Nephron progenitor cell (in vitro differentiated cells): ENCODE measurements at regions not wholly inside any gene's neighbourhood (a gene's known extent, or its start where the extent isn't known, plus 50 kb on each side); places are given as distances from the start of the nearest gene placed in this dataset.
"Not testable (repeated sequence)": the region's sequence is repeated elsewhere in the genome, so short reads cannot be mapped to it uniquely, and the experiment has no call there.

Experiments used
- DNase-seq: peaks from one replicate; pipeline ENCODE4 v3.0.0; 2021
- H3K27ac Mint-ChIP-seq: 2 replicates; pipeline ENCODE4 v1.8.0; 2021; ENCODE audit warnings: mild to moderate bottlenecking, moderate library complexity, mixed read lengths
- H3K27me3 Mint-ChIP-seq: 2 replicates; pipeline ENCODE4 v1.8.0; 2021; ENCODE audit warnings: mild to moderate bottlenecking, low read depth, mixed read lengths; ENCODE audit not compliant: poor library complexity
- H3K36me3 Mint-ChIP-seq: 2 replicates; pipeline ENCODE4 v1.8.0; 2021; ENCODE audit warnings: low read depth, mixed read lengths
- H3K4me1 Mint-ChIP-seq: 2 replicates; pipeline ENCODE4 v1.8.0; 2021; ENCODE audit warnings: mixed read lengths
- H3K4me3 Mint-ChIP-seq: 2 replicates; pipeline ENCODE4 v1.8.0; 2021; ENCODE audit warnings: mild to moderate bottlenecking, moderate library complexity, mixed read lengths
- H3K9me3 Mint-ChIP-seq: 2 replicates; pipeline ENCODE4 v1.8.0; 2021; ENCODE audit warnings: mild to moderate bottlenecking, moderate library complexity, mixed read lengths
- TF ChIP-seq, protein P1 (sequence below): fragments of 200-600 bp; sonication (generic); IDR thresholded peaks from 2 replicates; pipeline ENCODE4 v1.5.0; 2021; ENCODE audit warnings: antibody characterized with exemption

DNA sequence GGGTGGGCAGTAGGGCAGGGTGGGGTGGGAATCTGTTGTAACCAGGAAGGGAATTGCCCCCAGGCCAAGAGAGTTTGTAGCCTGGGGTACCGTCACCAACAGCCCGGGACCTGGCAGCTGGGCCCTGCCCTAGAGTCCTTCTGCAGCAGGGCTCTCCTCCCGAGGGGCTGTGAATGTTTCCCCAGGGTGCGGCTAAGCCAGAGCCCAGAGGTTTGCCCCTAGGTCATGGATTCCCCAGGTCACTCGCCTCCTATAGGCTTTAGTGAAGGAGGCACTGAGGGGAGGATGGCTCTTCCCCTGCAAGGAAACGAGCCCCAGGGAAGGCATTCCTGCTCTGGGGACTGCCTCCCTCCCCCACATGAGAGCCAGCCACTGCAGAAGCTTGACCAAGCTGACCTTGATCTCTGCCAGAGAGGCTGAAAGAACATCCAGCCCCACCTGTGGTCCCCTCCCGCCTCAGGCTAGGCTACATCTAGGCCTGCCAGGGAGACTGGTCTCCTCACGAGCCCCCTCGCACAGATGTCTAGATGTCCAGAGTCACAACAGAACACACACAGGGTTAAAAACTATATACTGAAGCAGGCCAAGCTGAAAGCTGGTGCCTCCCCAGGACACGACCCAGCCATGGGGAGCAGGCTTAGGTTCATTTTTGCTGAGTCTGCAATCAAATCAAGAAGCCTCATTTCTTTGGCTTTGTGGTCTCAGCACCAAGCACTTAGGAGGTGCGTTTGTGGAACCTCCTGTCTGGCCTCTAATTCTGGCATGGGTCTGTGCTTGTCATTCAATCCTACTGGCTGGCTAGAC lies 69.1 kb upstream of the TAMM41 start:
- no peak overlapping the region for H3K4me3 Mint-ChIP-seq
- peak; percentile 13 for DNase-seq
- TF ChIP-seq, protein P1, sequence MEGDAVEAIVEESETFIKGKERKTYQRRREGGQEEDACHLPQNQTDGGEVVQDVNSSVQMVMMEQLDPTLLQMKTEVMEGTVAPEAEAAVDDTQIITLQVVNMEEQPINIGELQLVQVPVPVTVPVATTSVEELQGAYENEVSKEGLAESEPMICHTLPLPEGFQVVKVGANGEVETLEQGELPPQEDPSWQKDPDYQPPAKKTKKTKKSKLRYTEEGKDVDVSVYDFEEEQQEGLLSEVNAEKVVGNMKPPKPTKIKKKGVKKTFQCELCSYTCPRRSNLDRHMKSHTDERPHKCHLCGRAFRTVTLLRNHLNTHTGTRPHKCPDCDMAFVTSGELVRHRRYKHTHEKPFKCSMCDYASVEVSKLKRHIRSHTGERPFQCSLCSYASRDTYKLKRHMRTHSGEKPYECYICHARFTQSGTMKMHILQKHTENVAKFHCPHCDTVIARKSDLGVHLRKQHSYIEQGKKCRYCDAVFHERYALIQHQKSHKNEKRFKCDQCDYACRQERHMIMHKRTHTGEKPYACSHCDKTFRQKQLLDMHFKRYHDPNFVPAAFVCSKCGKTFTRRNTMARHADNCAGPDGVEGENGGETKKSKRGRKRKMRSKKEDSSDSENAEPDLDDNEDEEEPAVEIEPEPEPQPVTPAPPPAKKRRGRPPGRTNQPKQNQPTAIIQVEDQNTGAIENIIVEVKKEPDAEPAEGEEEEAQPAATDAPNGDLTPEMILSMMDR = no peak
- peaks cover 4% of the 10 kb centered on the region for H3K9me3 Mint-ChIP-seq
- H3K4me1 Mint-ChIP-seq = peaks cover 23% of the 10 kb centered on the region
- peaks cover 32% of the 10 kb centered on the region for H3K27me3 Mint-ChIP-seq
- peak overlapping the region; percentile 22 for H3K27ac Mint-ChIP-seq
- no peaks in the 10 kb centered on the region for H3K36me3 Mint-ChIP-seq

DNA sequence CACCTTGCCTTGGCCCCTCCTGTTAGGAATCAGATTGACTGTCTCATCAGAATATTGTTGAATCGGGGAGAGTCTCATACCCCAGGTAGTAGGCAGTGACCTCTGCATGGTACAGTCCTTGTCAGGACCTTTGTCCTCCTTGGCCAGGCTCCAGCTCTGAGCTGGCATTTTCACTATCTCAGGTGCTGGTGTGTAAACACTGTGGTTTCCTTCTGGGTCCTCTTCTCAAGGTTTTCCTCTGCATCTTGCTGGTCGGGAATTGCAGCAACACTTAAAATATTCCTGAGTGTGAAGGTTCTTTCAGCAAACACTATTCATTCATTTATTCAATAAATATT lies 69.7 kb upstream of the TAMM41 start:
- not testable (repeated sequence) for H3K36me3 Mint-ChIP-seq

DNA sequence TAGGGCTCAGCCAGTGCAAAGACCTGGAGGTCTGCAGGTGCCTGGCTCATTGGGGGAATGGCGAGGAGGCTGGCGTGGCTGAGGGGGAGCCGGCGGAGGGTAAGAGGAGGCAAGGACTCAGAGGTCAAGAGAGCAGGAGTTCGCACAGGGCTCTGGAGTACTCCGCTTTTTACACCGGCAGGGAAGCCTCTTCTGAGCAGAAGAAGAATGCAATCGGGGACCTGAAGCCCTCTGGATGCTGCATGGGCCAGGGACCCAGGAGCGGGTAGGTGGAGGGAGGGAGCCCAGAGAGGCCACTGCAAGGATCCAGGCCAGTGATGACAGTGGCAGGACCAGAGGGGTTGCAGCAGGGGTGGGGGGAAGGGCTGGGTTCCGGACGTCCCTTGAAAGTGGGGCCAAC lies 70.4 kb upstream of the TAMM41 start:
- Mint-ChIP-seq H3K36me3 (no peaks in the 10 kb centered on the region), H3K4me1 (peaks cover 27% of the 10 kb centered on the region), H3K9me3 (peaks cover 4% of the 10 kb centered on the region), H3K27me3 (peaks cover 32% of the 10 kb centered on the region), H3K4me3 (no peak overlapping the region), H3K27ac (no peak overlapping the region)
- DNase-seq = no peak
- TF ChIP-seq, protein P1 = no peak

More for the DNA sequence above, 69.7 kb upstream of the TAMM41 start:
- not testable (repeated sequence) for H3K27ac Mint-ChIP-seq, DNase-seq, H3K9me3 Mint-ChIP-seq, H3K4me3 Mint-ChIP-seq
- Mint-ChIP-seq H3K4me1 (peaks cover 27% of the 10 kb centered on the region), H3K27me3 (peaks cover 32% of the 10 kb centered on the region)

DNA sequence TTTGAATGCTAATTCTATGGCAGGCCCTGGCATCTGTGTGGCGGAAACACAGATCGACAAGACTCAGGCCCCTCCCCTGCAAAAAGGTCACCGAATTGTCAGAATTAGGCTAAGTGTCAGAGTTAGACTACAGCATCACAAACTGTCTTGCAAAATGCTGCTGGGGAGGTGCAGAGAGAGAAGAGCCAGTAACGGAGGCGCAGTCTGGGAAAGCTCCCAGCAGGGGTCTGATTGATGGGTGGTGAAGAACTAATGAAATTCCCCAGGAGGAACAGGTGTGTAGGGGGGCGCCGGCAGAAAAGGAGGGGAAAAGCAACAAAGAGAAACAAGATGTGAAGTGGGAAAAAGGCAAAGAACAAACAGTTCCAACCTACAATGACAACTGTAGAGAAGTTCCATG lies 72.7 kb upstream of the TAMM41 start:
- Mint-ChIP-seq H3K27me3 (peaks cover 23% of the 10 kb centered on the region), H3K9me3 (peaks cover 4% of the 10 kb centered on the region), H3K4me1 (peaks cover 27% of the 10 kb centered on the region), H3K27ac (no peak overlapping the region), H3K36me3 (no peaks in the 10 kb centered on the region), H3K4me3 (no peak overlapping the region)
- TF ChIP-seq, protein P1 = no peak
- no peak for DNase-seq

DNA sequence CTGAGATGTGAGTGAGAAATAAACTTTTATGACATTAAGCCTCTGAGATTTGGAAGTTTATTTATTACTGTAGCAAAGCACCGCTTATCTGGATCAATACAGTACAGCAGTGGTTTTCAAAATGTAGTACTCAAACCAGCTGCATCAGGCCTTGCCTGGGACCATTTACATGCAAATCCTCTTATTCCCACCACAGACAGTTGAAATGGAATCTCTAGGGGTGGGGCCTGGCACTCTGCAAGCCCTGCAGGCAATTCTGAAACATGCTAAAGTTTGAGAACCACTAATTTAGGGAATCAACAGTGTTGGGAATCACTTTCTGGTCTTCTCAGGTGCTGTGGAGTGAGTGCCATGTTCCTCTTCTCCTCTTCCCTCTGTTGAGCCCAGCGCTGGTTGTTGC lies 77.8 kb upstream of the TAMM41 start:
- Mint-ChIP-seq H3K27ac (no peak overlapping the region), H3K9me3 (no peaks in the 10 kb centered on the region), H3K4me1 (peaks cover 7% of the 10 kb centered on the region), H3K27me3 (peaks cover 11% of the 10 kb centered on the region), H3K4me3 (no peak overlapping the region), H3K36me3 (no peaks in the 10 kb centered on the region)
- no peak for DNase-seq
- TF ChIP-seq, protein P1 = no peak

DNA sequence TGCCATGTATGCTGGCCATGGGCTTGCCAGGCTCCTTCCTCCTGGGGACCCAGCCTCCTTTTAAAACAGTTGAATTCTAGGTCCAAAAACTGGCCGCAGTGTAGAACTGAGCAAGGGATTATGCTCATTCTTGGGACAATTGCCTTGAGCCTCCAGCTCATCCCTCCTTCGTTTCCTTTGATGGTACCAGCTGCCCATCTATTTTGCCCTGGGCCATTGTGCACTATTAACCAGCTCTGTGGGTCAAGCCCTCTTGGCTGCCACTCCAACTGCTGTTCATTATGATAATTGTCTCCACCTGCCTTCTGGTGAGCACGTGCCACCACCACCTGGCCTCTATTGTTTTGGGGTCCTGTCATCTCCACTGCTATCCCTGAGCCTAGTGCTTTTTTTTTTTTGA lies 75.8 kb upstream of the SYN2 start:
- peak overlapping the region; percentile 66 for H3K27ac Mint-ChIP-seq
- H3K4me1 Mint-ChIP-seq = no peaks in the 10 kb centered on the region
- no peak overlapping the region for H3K4me3 Mint-ChIP-seq
- H3K36me3 Mint-ChIP-seq = no peaks in the 10 kb centered on the region
- no peak for DNase-seq
- H3K9me3 Mint-ChIP-seq = no peaks in the 10 kb centered on the region
- H3K27me3 Mint-ChIP-seq = peaks cover 6% of the 10 kb centered on the region
- TF ChIP-seq, protein P1 = no peak
